GM18517 (cell line): ENCODE measurements at regions not wholly inside any gene's neighbourhood (a gene's known extent, or its start where the extent isn't known, plus 50 kb on each side); places are given as distances from the start of the nearest gene placed in this dataset.
A peak's percentile ranks its signal among the peaks of the same experiment; 100 is the strongest.
"Not testable (repeated sequence)": the region's sequence is repeated elsewhere in the genome, so short reads cannot be mapped to it uniquely, and the experiment has no call there.

Experiments used
- ATAC-seq: cut with Tn5 transposase; IDR thresholded peaks from one replicate; pipeline ENCODE4 v1.9.1; 2021; ENCODE audit warnings: mild to moderate bottlenecking, moderate library complexity; ENCODE audit not compliant: unreplicated experiment

- ATAC-seq, result no peak
Observed at GRCh38 chr2:84158605-84159004, 300.5 kb downstream of the SUCLG1 start.

- ATAC-seq, result no peak
Observed at GRCh38 chr2:84152462-84152861, 306.6 kb downstream of the SUCLG1 start.

- ATAC-seq, result no peak
Observed at GRCh38 chr2:84144345-84144744, 314.7 kb downstream of the SUCLG1 start.

GRCh38 chr2:84137034-84137433 is 322.0 kb downstream of the SUCLG1 start:
- no peak for ATAC-seq

- no peak for ATAC-seq
Observed at GRCh38 chr2:84132370-84132769, 326.7 kb downstream of the SUCLG1 start.

GRCh38 chr2:84131278-84131830 is 327.7 kb downstream of the SUCLG1 start:
- no peak for ATAC-seq

- no peak for ATAC-seq
Observed at GRCh38 chr2:84129018-84129417, 330.1 kb downstream of the SUCLG1 start.

- not testable (repeated sequence) for ATAC-seq
Observed at GRCh38 chr2:84127812-84128211, 331.3 kb downstream of the SUCLG1 start.

- ATAC-seq, result no peak
Observed at GRCh38 chr2:84126530-84126929, 332.6 kb downstream of the SUCLG1 start.

- no peak for ATAC-seq
Observed at GRCh38 chr2:84126084-84126483, 333.0 kb downstream of the SUCLG1 start.

- ATAC-seq, result no peak
Observed at GRCh38 chr2:84116143-84116542, 342.9 kb downstream of the SUCLG1 start.

- ATAC-seq, result peak; percentile 98
Observed at GRCh38 chr2:84115173-84115857, 343.8 kb downstream of the SUCLG1 start.

GRCh38 chr2:84103816-84104527 is 355.1 kb downstream of the SUCLG1 start:
- not testable (repeated sequence) for ATAC-seq

GRCh38 chr2:84102274-84102673 is 356.8 kb downstream of the SUCLG1 start:
- no peak for ATAC-seq

GRCh38 chr2:84088656-84089055 is 370.4 kb downstream of the SUCLG1 start:
- no peak for ATAC-seq

GRCh38 chr2:84085562-84085961 is 373.5 kb downstream of the SUCLG1 start:
- no peak for ATAC-seq

- no peak for ATAC-seq
Observed at GRCh38 chr2:84084856-84085255, 374.2 kb downstream of the SUCLG1 start.

- no peak for ATAC-seq
Observed at GRCh38 chr2:84083984-84084383, 375.1 kb downstream of the SUCLG1 start.

GRCh38 chr2:84078471-84078870 is 380.6 kb downstream of the SUCLG1 start:
- no peak for ATAC-seq

- ATAC-seq, result no peak
Observed at GRCh38 chr2:84077496-84077895, 381.6 kb downstream of the SUCLG1 start.

- ATAC-seq, result no peak
Observed at GRCh38 chr2:84071050-84071449, 388.0 kb downstream of the SUCLG1 start.

GRCh38 chr2:84065857-84066256 is 393.2 kb downstream of the SUCLG1 start:
- no peak for ATAC-seq
